ENCODE measurements at regions not wholly inside any gene's neighbourhood (a gene's known extent, or its start where the extent isn't known, plus 50 kb on each side); places are given as distances from the start of the nearest gene placed in this dataset.

- FAIRE-seq, result no peak
- no peak overlapping the region for H3K9ac ChIP-seq (ENCODE audit: insufficient read depth in 1 of 2, low read depth in 2 of 2, low read length in 2 of 2)
- no peak for DNase-seq (ENCODE audit: extremely low read depth in 1 of 4, low spot score in 3 of 4)
- no peaks in the 10 kb centered on the region for H4K20me1 ChIP-seq (replicated peaks; ENCODE audit: control insufficient read depth, insufficient read depth, low read length)
- H3K27me3 ChIP-seq (ENCODE audit: control insufficient read depth in 2 of 2, insufficient read depth in 2 of 2, low read length in 2 of 2), result no peaks in the 10 kb centered on the region
- ChIA-PET CTCF (ENCODE audit: low intra/inter-chr PET ratio) (no interaction called here), POLR2A (no interaction called here)
- in situ Hi-C loops (cut with MboI), result no loop called here
- H3K4me2 ChIP-seq (ENCODE audit: insufficient read depth, low read length), result no peak overlapping the region
- intact Hi-C loops (cut with micrococcal nuclease), result no loop called here
- no peaks in the 10 kb centered on the region for H3K36me3 ChIP-seq (ENCODE audit: control insufficient read depth, insufficient read depth, low read length)
- H3K9me3 ChIP-seq (replicated peaks; ENCODE audit: control insufficient read depth, insufficient read depth, low read depth, low read length), result no peaks in the 10 kb centered on the region
- H3K9me1 ChIP-seq (ENCODE audit: control insufficient read depth, insufficient read depth, low read length), result no peaks in the 10 kb centered on the region
- WGBS (ENCODE audit: insufficient coverage, low coverage, missing lambda C conversion rate), result 0% methylated on average over 5 of the region's 5 CpGs
- H3K79me2 ChIP-seq (ENCODE audit: control insufficient read depth, insufficient read depth, low read length), result no peaks in the 10 kb centered on the region
- no peaks in the 10 kb centered on the region for H3K4me1 ChIP-seq (replicated peaks in 1 of 2; ENCODE audit: control insufficient read depth in 2 of 2, insufficient read depth in 2 of 2, low read length in 2 of 2)
- no peak overlapping the region for H3K27ac ChIP-seq (ENCODE audit: extremely low read depth, low read depth, low read length)
- no TSS peak for BruUV-seq (replicated peaks)
- no peak for ATAC-seq
- no peak overlapping the region for H2AFZ ChIP-seq (ENCODE audit: low read depth, low read length)
- H3K4me3 ChIP-seq, result no peak overlapping the region
- no peak for TF ChIP-seq L3MBTL2 (IDR thresholded peaks at IDR 0.05)
- no peak for TF ChIP-seq KAT8 (IDR thresholded peaks at IDR 0.05; ENCODE audit: low read depth)
- TF ChIP-seq SETDB1 (IDR thresholded peaks at IDR 0.05; ENCODE audit: low read length), result no peak
- no peak for TF ChIP-seq UBTF (IDR thresholded peaks at IDR 0.05; ENCODE audit: borderline replicate concordance in 1 of 2, low read depth in 2 of 2, low read length in 2 of 2)
- no peak for TF ChIP-seq NFATC3 (IDR thresholded peaks at IDR 0.05)
- TF ChIP-seq CREB3 (tag; conservative IDR thresholded peaks at IDR 0.05; ENCODE audit: low read depth), result no peak
- no peak for TF ChIP-seq TCF3 (CRISPR knock-in tag; IDR thresholded peaks at IDR 0.05)
- TF ChIP-seq ARID2 (IDR thresholded peaks at IDR 0.05), result no peak
- no peak for TF ChIP-seq AFF1 (IDR thresholded peaks at IDR 0.05; ENCODE audit: low read depth in 1 of 2, partially characterized antibody in 2 of 2)
- TF ChIP-seq BRF2 (IDR thresholded peaks at IDR 0.05; ENCODE audit: borderline replicate concordance, insufficient read depth, insufficient read length), result no peak
- TF ChIP-seq EHMT2 (IDR thresholded peaks at IDR 0.05), result no peak
Observed at GRCh38 chr3:81080608-81081007, 680.8 kb downstream of the GBE1 start.

Measured in K562 (cell line).